ENCODE measurements at regions not wholly inside any gene's neighbourhood (a gene's known extent, or its start where the extent isn't known, plus 50 kb on each side); places are given as distances from the start of the nearest gene placed in this dataset.

DNA sequence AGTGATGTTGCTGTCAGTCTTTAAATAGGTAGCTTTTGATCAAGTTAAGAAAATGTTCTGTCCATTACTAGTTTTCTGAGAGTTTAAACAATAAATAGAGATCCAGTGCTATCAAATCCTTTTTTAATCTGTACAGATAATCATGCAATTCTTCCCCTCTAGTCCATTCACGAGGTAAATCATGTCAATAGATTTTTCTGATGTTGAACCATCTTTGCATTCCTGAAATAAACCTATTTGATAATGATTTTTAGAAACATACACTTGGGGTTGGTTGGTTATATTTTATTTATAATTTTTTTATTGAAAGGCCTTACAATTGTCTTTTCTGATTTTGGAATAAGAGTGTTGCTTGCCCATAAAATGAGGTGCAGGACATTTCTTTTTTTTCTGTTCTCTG, 95.0 kb downstream of the FAM53A start:
- no peak overlapping the region for H3K27ac Mint-ChIP-seq
- TF ChIP-seq, protein P1, sequence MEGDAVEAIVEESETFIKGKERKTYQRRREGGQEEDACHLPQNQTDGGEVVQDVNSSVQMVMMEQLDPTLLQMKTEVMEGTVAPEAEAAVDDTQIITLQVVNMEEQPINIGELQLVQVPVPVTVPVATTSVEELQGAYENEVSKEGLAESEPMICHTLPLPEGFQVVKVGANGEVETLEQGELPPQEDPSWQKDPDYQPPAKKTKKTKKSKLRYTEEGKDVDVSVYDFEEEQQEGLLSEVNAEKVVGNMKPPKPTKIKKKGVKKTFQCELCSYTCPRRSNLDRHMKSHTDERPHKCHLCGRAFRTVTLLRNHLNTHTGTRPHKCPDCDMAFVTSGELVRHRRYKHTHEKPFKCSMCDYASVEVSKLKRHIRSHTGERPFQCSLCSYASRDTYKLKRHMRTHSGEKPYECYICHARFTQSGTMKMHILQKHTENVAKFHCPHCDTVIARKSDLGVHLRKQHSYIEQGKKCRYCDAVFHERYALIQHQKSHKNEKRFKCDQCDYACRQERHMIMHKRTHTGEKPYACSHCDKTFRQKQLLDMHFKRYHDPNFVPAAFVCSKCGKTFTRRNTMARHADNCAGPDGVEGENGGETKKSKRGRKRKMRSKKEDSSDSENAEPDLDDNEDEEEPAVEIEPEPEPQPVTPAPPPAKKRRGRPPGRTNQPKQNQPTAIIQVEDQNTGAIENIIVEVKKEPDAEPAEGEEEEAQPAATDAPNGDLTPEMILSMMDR (IDR thresholded peaks at IDR 0.05) = no peak
- H3K4me1 Mint-ChIP-seq (ENCODE audit: low read depth) = no peaks in the 10 kb centered on the region
- H3K9me3 Mint-ChIP-seq = peaks cover 36% of the 10 kb centered on the region
- no peak overlapping the region for H3K4me3 Mint-ChIP-seq
- peaks cover 15% of the 10 kb centered on the region for H3K36me3 Mint-ChIP-seq (ENCODE audit: low read depth)
- DNase-seq = no peak
- peaks cover 17% of the 10 kb centered on the region for H3K27me3 Mint-ChIP-seq (ENCODE audit: insufficient read depth)

DNA sequence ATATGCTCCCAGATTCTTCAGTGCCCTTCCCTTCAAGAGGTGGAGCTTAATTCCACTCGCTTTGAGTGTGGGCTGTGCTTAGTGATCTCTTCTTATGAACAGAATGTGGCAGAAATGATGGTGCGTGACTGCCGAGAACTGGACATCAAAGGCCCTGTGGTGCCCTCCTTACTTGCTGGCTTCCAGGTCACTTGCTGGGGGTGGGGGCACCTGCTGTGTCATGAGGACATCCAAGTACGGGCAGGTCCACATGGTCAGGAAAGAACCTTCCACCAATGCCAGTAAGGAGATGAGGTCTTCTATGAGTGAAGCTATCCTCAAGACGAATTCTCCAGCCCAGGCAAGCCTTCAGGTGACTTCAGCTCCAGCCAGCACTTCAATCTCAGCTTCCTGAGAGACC, 95.8 kb downstream of the FAM53A start:
- TF ChIP-seq, protein P1 (IDR thresholded peaks at IDR 0.05) = no peak
- peaks cover 36% of the 10 kb centered on the region for H3K9me3 Mint-ChIP-seq
- no peaks in the 10 kb centered on the region for H3K4me1 Mint-ChIP-seq (ENCODE audit: low read depth)
- peaks cover 24% of the 10 kb centered on the region for H3K27me3 Mint-ChIP-seq (ENCODE audit: insufficient read depth)
- H3K4me3 Mint-ChIP-seq = no peak overlapping the region
- H3K36me3 Mint-ChIP-seq (ENCODE audit: low read depth) = peaks cover 15% of the 10 kb centered on the region
- H3K27ac Mint-ChIP-seq = no peak overlapping the region
- no peak for DNase-seq

DNA sequence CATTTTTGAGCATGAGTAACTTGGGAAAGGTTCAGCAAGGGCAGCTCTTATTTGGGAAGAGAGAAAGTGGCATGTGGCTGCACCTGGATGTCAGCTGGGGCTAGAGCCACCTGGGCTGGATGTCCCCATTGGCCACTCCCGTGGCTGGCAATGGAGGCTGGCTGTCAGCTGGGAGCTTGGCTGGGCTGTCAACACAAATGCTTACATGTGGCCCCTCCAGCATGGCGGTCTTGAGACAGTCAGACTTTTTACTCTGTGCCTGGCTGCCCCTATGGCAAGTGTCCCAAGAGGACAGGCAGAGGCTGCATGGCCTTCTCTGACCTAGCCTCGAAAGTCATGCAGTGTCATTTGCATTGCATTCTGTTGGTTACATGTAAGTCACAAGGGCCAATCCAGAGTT, 99.6 kb downstream of the FAM53A start:
- TF ChIP-seq, protein P1 (IDR thresholded peaks at IDR 0.05) = no peak
- DNase-seq = no peak
- H3K27me3 Mint-ChIP-seq (ENCODE audit: insufficient read depth) = peaks cover 30% of the 10 kb centered on the region
- 0 out of 2 replicates have a peak, but pooled peaks cover 5% of the 10 kb centered on the region for H3K4me1 Mint-ChIP-seq (ENCODE audit: low read depth)
- peaks cover 13% of the 10 kb centered on the region for H3K9me3 Mint-ChIP-seq
- H3K4me3 Mint-ChIP-seq = no peak overlapping the region
- H3K36me3 Mint-ChIP-seq (ENCODE audit: low read depth) = peaks cover 5% of the 10 kb centered on the region; the same call in 1 of the 2 replicates
- H3K27ac Mint-ChIP-seq = no peak overlapping the region

DNA sequence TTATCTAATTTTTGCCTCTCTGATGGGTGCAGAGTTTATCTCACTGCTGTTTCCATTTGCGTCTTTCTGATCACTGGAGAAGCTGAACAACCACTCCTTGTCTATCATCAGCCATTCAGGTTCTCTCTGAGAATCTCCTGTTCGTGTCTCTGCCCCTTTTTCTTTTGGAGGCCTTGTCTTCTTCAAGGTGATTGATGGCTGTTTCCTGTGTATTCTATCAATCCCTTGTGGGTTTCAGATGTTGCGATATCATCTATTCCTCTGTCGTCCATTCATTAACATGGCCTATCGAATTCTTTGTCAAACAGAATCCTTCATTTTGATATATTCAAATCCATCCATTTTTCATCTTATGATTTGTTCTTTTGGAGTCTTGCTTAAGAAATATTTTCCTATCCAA, 100.3 kb downstream of the FAM53A start:
- TF ChIP-seq, protein P1 (IDR thresholded peaks at IDR 0.05) = no peak
- DNase-seq = no peak
- Mint-ChIP-seq H3K27ac (no peak overlapping the region), H3K9me3 (peaks cover 6% of the 10 kb centered on the region), H3K4me3 (no peak overlapping the region), H3K4me1 (ENCODE audit: low read depth) (0 out of 2 replicates have a peak, but pooled peaks cover 5% of the 10 kb centered on the region), H3K36me3 (ENCODE audit: low read depth) (peaks cover under 1% of the 10 kb centered on the region; the same call in 1 of the 2 replicates), H3K27me3 (ENCODE audit: insufficient read depth) (peaks cover 29% of the 10 kb centered on the region)

DNA sequence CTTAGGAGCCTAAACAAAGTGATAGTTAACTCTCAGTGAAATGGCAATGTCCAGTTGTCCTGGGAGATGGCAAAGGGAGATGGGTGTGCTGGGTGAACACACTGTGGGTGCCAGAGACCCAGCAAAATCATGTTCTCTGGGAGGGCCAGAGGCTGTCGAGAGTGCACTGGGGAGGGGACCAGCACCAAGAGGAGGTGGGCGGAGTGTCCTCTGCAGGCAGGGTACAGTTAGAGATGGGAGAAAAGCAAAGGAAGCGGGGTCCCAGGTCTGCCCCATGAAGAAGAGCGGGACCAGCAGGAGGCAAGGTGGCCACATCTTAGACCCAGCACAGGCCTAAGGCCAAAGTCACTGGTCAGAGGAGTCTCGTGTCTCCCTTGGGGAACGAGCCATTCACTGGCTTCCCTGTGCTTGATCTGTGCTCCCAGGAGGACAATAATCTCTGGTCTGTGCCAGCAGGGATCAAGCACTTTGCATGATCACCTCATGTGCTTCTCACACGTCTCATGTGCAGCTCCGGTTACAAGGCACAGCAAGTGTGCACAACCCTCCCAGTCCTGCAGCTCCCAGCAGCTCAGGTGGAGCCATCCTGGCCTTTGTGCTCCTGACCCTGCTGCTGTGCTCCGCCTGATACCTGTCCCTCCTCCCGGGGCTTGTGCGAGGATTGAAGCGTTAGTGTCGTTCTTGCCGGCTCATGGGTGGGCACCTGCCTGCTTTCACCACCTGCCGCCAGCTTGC, 100.9 kb downstream of the FAM53A start:
- Mint-ChIP-seq H3K4me3 (no peak overlapping the region), H3K9me3 (0 out of 2 replicates have a peak, but pooled peaks cover under 1% of the 10 kb centered on the region), H3K36me3 (ENCODE audit: low read depth) (no peaks in the 10 kb centered on the region), H3K27me3 (ENCODE audit: insufficient read depth) (peaks cover 23% of the 10 kb centered on the region), H3K27ac (no peak overlapping the region), H3K4me1 (ENCODE audit: low read depth) (0 out of 2 replicates have a peak, but pooled peaks cover 5% of the 10 kb centered on the region)
- TF ChIP-seq, protein P1 (IDR thresholded peaks at IDR 0.05) = no peak
- no peak for DNase-seq
